GM12873 (cell line): ENCODE measurements at regions not wholly inside any gene's neighbourhood (a gene's known extent, or its start where the extent isn't known, plus 50 kb on each side); places are given as distances from the start of the nearest gene placed in this dataset.

Source experiments
- CTCF ChIP-seq: IDR thresholded peaks from 2 replicates; pipeline ENCODE4 v1.5.1; 2012; ENCODE audit warnings: low read depth, mild to moderate bottlenecking, moderate library complexity, low read length, control low read depth; ENCODE audit not compliant: insufficient read depth; ENCODE audit errors: missing control alignments

GRCh38 chr13:33526718-33527117 is 241.2 kb upstream of the STARD13 start:
- TF ChIP-seq CTCF, result no peak

- no peak for TF ChIP-seq CTCF
Measured at GRCh38 chr13:33528896-33529295, 243.3 kb upstream of the STARD13 start.

- no peak for TF ChIP-seq CTCF
Measured at GRCh38 chr13:33531484-33531883, 245.9 kb upstream of the STARD13 start.

- no peak for TF ChIP-seq CTCF
Measured at GRCh38 chr13:33535061-33535460, 249.5 kb upstream of the STARD13 start.

GRCh38 chr13:33536601-33537000 is 251.0 kb upstream of the STARD13 start:
- no peak for TF ChIP-seq CTCF

GRCh38 chr13:33537026-33537425 is 251.5 kb upstream of the STARD13 start:
- TF ChIP-seq CTCF, result no peak

- no peak for TF ChIP-seq CTCF
Measured at GRCh38 chr13:33537676-33538075, 252.1 kb upstream of the STARD13 start.
